SK-N-SH (cell line): ENCODE measurements at regions not wholly inside any gene's neighbourhood (a gene's known extent, or its start where the extent isn't known, plus 50 kb on each side); places are given as distances from the start of the nearest gene placed in this dataset.
A peak's percentile ranks its signal among the peaks of the same experiment; 100 is the strongest.

Experiments used
- CTCF ChIA-PET: fragments of 300-600, 350-600 bp; formaldehyde crosslinking; extraction: SDS; loops from one replicate; lab custom pipeline; 2021; lab: Yijun Ruan, JAX
- POLR2A ChIA-PET: fragments of 350-600 bp; sonication (Branson Sonifier 250); formaldehyde crosslinking; extraction: SDS; loops from one replicate; lab custom pipeline; 2020; ENCODE audit warnings: antibody characterized with exemption, inconsistent platforms; lab: Yijun Ruan, JAX
- DNase-seq: peaks from one replicate; pipeline ENCODE4 v3.0.0; 2012
- H2AFZ ChIP-seq: fragments of 200-600 bp; sonication (generic); 2 replicates; pipeline ENCODE4 v1.8.1; 2016; ENCODE audit warnings: antibody characterized with exemption, mild to moderate bottlenecking, low read depth
- H3F3A ChIP-seq: fragments of 200-600 bp; sonication (generic); replicated peaks from 2 replicates; pipeline ENCODE3; 2016; ENCODE audit warnings: antibody characterized with exemption, mild to moderate bottlenecking; ENCODE audit not compliant: insufficient read depth
- H3K27ac ChIP-seq, 2 experiments: fragments of 200-500 bp in 1 of 2; fragments of 200-600 bp in 1 of 2; sonication (Bioruptor generic) in 1 of 2; sonication (generic), shearing (Covaris generic) in 1 of 2; 2 replicates each; pipeline versions ENCODE4 v1.5.1 to v1.6.1; 2014 to 2016; ENCODE audit warnings: low read depth in 2 of 2, inconsistent platforms in 1 of 2, low read length in 1 of 2, mild to moderate bottlenecking in 1 of 2, mixed read lengths in 1 of 2
- H3K27me3 ChIP-seq: fragments of 200-600 bp; sonication (generic), shearing (Covaris generic); 2 replicates; pipeline ENCODE4 v1.6.1; 2016; ENCODE audit warnings: mixed run types; ENCODE audit not compliant: insufficient read depth
- H3K36me3 ChIP-seq, 2 experiments: fragments of 200-500 bp in 1 of 2; fragments of 200-600 bp in 1 of 2; sonication (Bioruptor generic) in 1 of 2; sonication (generic) in 1 of 2; replicated peaks in 1 of 2; 2 replicates each; pipeline versions ENCODE3 to v1.5.1; 2014 to 2016; ENCODE audit warnings: low read length in 1 of 2, mild to moderate bottlenecking in 1 of 2; ENCODE audit not compliant: insufficient read depth in 2 of 2, control insufficient read depth in 1 of 2
- H3K4me1 ChIP-seq, 2 experiments: fragments of 200-500 bp in 1 of 2; fragments of 200-600 bp in 1 of 2; sonication (Bioruptor generic) in 1 of 2; sonication (generic), shearing (Covaris generic) in 1 of 2; 2 replicates each; pipeline versions ENCODE4 v1.5.1 to v1.6.1; 2014 to 2016; ENCODE audit warnings: low read depth in 1 of 2, low read length in 1 of 2, mixed run types in 1 of 2; ENCODE audit not compliant: insufficient read depth in 2 of 2, control insufficient read depth in 1 of 2
- H3K4me2 ChIP-seq: fragments of 200-600 bp; sonication (generic), shearing (Covaris generic); 2 replicates; pipeline ENCODE4 v1.6.1; 2017; ENCODE audit warnings: mixed run types
- H3K4me3 ChIP-seq, 2 experiments: fragments of 200-500 bp in 1 of 2; fragments of 200-600 bp in 1 of 2; sonication (Bioruptor generic) in 1 of 2; sonication (generic), shearing (Covaris generic) in 1 of 2; 2 replicates each; pipeline versions ENCODE4 v1.5.1 to v1.8.1; 2014 to 2016; ENCODE audit warnings: low read depth in 2 of 2, inconsistent platforms in 1 of 2, low read length in 1 of 2, mild to moderate bottlenecking in 1 of 2, mixed read lengths in 1 of 2, moderate library complexity in 1 of 2
- H3K79me2 ChIP-seq: fragments of 200-600 bp; sonication (generic); 2 replicates; pipeline ENCODE4 v1.8.1; 2017; ENCODE audit warnings: mild to moderate bottlenecking; ENCODE audit not compliant: insufficient read depth
- H3K9ac ChIP-seq: fragments of 200-600 bp; sonication (generic); 2 replicates; pipeline ENCODE4 v1.6.1; 2017; ENCODE audit warnings: mixed run types
- H3K9me2 ChIP-seq: fragments of 200-600 bp; sonication (generic); 2 replicates; pipeline ENCODE4 v1.6.1; 2017; ENCODE audit warnings: mixed run types
- H3K9me3 ChIP-seq: fragments of 200-600 bp; sonication (generic); 2 replicates; pipeline ENCODE4 v1.6.1; 2017; ENCODE audit warnings: mixed run types, mild to moderate bottlenecking, moderate library complexity
- H4K20me1 ChIP-seq: fragments of 200-600 bp; sonication (generic); 2 replicates; pipeline ENCODE4 v1.6.1; 2017; ENCODE audit warnings: mild to moderate bottlenecking, mixed run types; ENCODE audit not compliant: insufficient read depth
- CHD2 ChIP-seq: fragments of 150-350 bp; IDR thresholded peaks from 2 replicates; pipeline ENCODE4 v1.6.1; 2018; ENCODE audit warnings: low read length; ENCODE audit not compliant: partially characterized antibody
- CTCF ChIP-seq: fragments of 200-600 bp; sonication (generic); IDR thresholded peaks from 2 replicates; pipeline ENCODE4 v1.6.1; 2017; ENCODE audit warnings: antibody characterized with exemption, mild to moderate bottlenecking, moderate library complexity
- ELF1 ChIP-seq: IDR thresholded peaks from 2 replicates; pipeline ENCODE4 v1.4.0; 2012
- EP300 ChIP-seq, 2 experiments: IDR thresholded peaks; 2 replicates each; pipeline versions ENCODE4 v1.4.0 to v1.6.1; 2012; ENCODE audit warnings: borderline replicate concordance in 1 of 2, low read depth in 1 of 2, low read length in 1 of 2
- FOSL2 ChIP-seq: IDR thresholded peaks from 2 replicates; pipeline ENCODE4 v1.4.0; 2012; ENCODE audit warnings: low read depth, mild to moderate bottlenecking, moderate library complexity, borderline replicate concordance
- FOXJ3 ChIP-seq: sonication (generic); formaldehyde crosslinking; IDR thresholded peaks from 2 replicates; pipeline ENCODE4 v1.5.1; 2020; ENCODE audit warnings: mild to moderate bottlenecking, missing genetic modification reagents
- FOXM1 ChIP-seq: IDR thresholded peaks from 2 replicates; pipeline ENCODE4 v1.4.0; 2012; ENCODE audit warnings: low read depth, mild to moderate bottlenecking
- GATA2 ChIP-seq: sonication (generic); formaldehyde crosslinking; IDR thresholded peaks from 2 replicates; pipeline ENCODE4 v1.5.0; 2020; ENCODE audit warnings: mild to moderate bottlenecking, missing genetic modification reagents
- IRF3 ChIP-seq: fragments of 150-350 bp; IDR thresholded peaks from 2 replicates; pipeline ENCODE4 v1.6.1; 2016; ENCODE audit warnings: mild to moderate bottlenecking, low read depth, low read length
- JUND ChIP-seq: IDR thresholded peaks from 2 replicates; pipeline ENCODE4 v1.4.0; 2012
- MEF2A ChIP-seq: IDR thresholded peaks from 2 replicates; pipeline ENCODE4 v1.4.0; 2012; ENCODE audit warnings: low read depth, borderline replicate concordance
- MXI1 ChIP-seq: IDR thresholded peaks from 2 replicates; pipeline ENCODE4 v1.6.1; 2012; ENCODE audit warnings: mild to moderate bottlenecking, low read depth, low read length, improper control_type of control experiment
- NFIC ChIP-seq: IDR thresholded peaks from 2 replicates; pipeline ENCODE4 v1.4.0; 2012; ENCODE audit warnings: borderline replicate concordance
- POLR2AphosphoS5 ChIP-seq: IDR thresholded peaks from 2 replicates; pipeline ENCODE4 v1.6.1; 2012; ENCODE audit warnings: low read depth, low read length
- RCOR1 ChIP-seq: fragments of 150-350 bp; IDR thresholded peaks from 2 replicates; pipeline ENCODE4 v1.6.1; 2017; ENCODE audit warnings: antibody characterized with exemption, low read length
- RFX5 ChIP-seq: IDR thresholded peaks from 2 replicates; pipeline ENCODE4 v1.6.1; 2012; ENCODE audit warnings: mild to moderate bottlenecking, improper control_type of control experiment, low read length
- RXRA ChIP-seq: IDR thresholded peaks from 2 replicates; pipeline ENCODE4 v1.4.0; 2012; ENCODE audit warnings: low read depth, mild to moderate bottlenecking, borderline replicate concordance
- SIN3A ChIP-seq: IDR thresholded peaks from 2 replicates; pipeline ENCODE4 v1.6.1; 2012; ENCODE audit warnings: low read depth, mild to moderate bottlenecking, low read length, moderate library complexity, borderline replicate concordance
- SMC3 ChIP-seq: IDR thresholded peaks from 2 replicates; pipeline ENCODE4 v1.6.1; 2012; ENCODE audit warnings: low read depth, low read length, improper control_type of control experiment
- TCF12 ChIP-seq: IDR thresholded peaks from 2 replicates; pipeline ENCODE4 v1.4.0; 2012
- TEAD4 ChIP-seq: IDR thresholded peaks from 2 replicates; pipeline ENCODE4 v1.4.0; 2012; ENCODE audit warnings: mild to moderate bottlenecking, borderline replicate concordance; ENCODE audit not compliant: insufficient read depth
- USF1 ChIP-seq: IDR thresholded peaks from 2 replicates; pipeline ENCODE4 v1.4.0; 2012; ENCODE audit warnings: low read depth, borderline replicate concordance
- USF2 ChIP-seq: fragments of 150-350 bp; IDR thresholded peaks from 2 replicates; pipeline ENCODE4 v1.6.1; 2017; ENCODE audit warnings: antibody characterized with exemption, low read length, low read depth, borderline replicate concordance
- YY1 ChIP-seq: IDR thresholded peaks from 2 replicates; pipeline ENCODE4 v1.4.0; 2012; ENCODE audit warnings: low read depth, mild to moderate bottlenecking
- WGBS: methylation state at CpG from one replicate; pipeline ENCODE4 v1.1.6; 2017; ENCODE audit warnings: low lambda C conversion rate; 5-methylcytosine and 5-hydroxymethylcytosine counted together
- TF ChIP-seq, protein P1 (sequence below): IDR thresholded peaks from 2 replicates; pipeline ENCODE4; 2012

- no peak for TF ChIP-seq RXRA
- TF ChIP-seq EP300 (IDR thresholded peaks at IDR 0.05; ENCODE audit: borderline replicate concordance in 1 of 2, low read depth in 1 of 2, low read length in 1 of 2), result no peak
- TF ChIP-seq CHD2, result no peak
- no peak for TF ChIP-seq GATA2 (CRISPR knock-in tag)
- no peak for TF ChIP-seq RFX5
- no peak for TF ChIP-seq MXI1
- TF ChIP-seq SIN3A, result no peak
- TF ChIP-seq, all 33 proteins: peak for 0
Observed at GRCh38 chr14:71713451-71713850, 218.8 kb upstream of the RGS6 start (continued).

- H3K27me3 ChIP-seq, result no peaks in the 10 kb centered on the region
- no peaks in the 10 kb centered on the region for H3K9me2 ChIP-seq
- H3K9me3 ChIP-seq, result no peaks in the 10 kb centered on the region
- ChIA-PET POLR2A (no interaction called here), CTCF (interaction anchor here (5.1 kb wide), 1 partner anchor 39 kb away, joined by 20 read pairs; no protein-coding TSS in a partner anchor)
- H3F3A ChIP-seq, result peaks cover 61% of the 10 kb centered on the region
- peaks cover 8 to 12% of the 10 kb centered on the region in 2 experiments for H3K36me3 ChIP-seq
- no peak overlapping the region for H2AFZ ChIP-seq
- 52% methylated on average over 1 of the region's 1 CpG for WGBS
- peaks cover 5 to 72% of the 10 kb centered on the region in 2 experiments for H3K4me1 ChIP-seq
- DNase-seq, result no peak
- peaks cover 6% of the 10 kb centered on the region; the same call in 1 of the 2 replicates for H3K79me2 ChIP-seq
- H4K20me1 ChIP-seq, result no peaks in the 10 kb centered on the region
- H3K27ac ChIP-seq, result peak overlapping the region in 1 of 2 experiments; percentile 88; a peak in 2 of 4 replicates
- peak overlapping the region; percentile 25; the same call in 1 of the 2 replicates for H3K9ac ChIP-seq
- peak overlapping the region; percentile 54 for H3K4me2 ChIP-seq
- no peak overlapping the region for H3K4me3 ChIP-seq
- no peak for TF ChIP-seq FOXJ3 (CRISPR knock-in tag)
- TF ChIP-seq FOSL2, result peak; percentile 39; the same call in 1 of the 2 replicates
- TF ChIP-seq POLR2AphosphoS5, result peak; percentile 20; the same call in 1 of the 2 replicates
- TF ChIP-seq MEF2A, result no peak
- TF ChIP-seq YY1, result no peak
- TF ChIP-seq JUND, result no peak
- no peak for TF ChIP-seq FOXM1
- peak; percentile 51; the same call in 1 of the 2 replicates for TF ChIP-seq TEAD4
- TF ChIP-seq RXRA, result no peak
- no peak for TF ChIP-seq IRF3
- TF ChIP-seq RCOR1, result no peak
- TF ChIP-seq USF2, result no peak
- TF ChIP-seq NFIC, result peak; percentile 74; the same call in 1 of the 2 replicates
- TF ChIP-seq, protein P1, sequence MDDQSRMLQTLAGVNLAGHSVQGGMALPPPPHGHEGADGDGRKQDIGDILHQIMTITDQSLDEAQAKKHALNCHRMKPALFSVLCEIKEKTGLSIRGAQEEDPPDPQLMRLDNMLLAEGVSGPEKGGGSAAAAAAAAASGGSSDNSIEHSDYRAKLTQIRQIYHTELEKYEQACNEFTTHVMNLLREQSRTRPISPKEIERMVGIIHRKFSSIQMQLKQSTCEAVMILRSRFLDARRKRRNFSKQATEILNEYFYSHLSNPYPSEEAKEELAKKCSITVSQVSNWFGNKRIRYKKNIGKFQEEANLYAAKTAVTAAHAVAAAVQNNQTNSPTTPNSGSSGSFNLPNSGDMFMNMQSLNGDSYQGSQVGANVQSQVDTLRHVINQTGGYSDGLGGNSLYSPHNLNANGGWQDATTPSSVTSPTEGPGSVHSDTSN, result peak; percentile 63
- TF ChIP-seq EP300 (IDR thresholded peaks at IDR 0.05; ENCODE audit: borderline replicate concordance in 1 of 2, low read depth in 1 of 2, low read length in 1 of 2), result peak in 1 of 2 experiments; percentile 44; a peak in 1 of 4 replicates
- no peak for TF ChIP-seq CHD2
- TF ChIP-seq CTCF, result no peak
- no peak for TF ChIP-seq USF1
- peak; percentile 67 for TF ChIP-seq TCF12
- TF ChIP-seq RFX5, result no peak
- TF ChIP-seq SMC3, result no peak
- TF ChIP-seq ELF1, result no peak
Observed at GRCh38 chr14:71714225-71714624, 218.0 kb upstream of the RGS6 start.
